ENCODE measurements at regions not wholly inside any gene's neighbourhood (a gene's known extent, or its start where the extent isn't known, plus 50 kb on each side); places are given as distances from the start of the nearest gene placed in this dataset.
"Not testable (repeated sequence)": the region's sequence is repeated elsewhere in the genome, so short reads cannot be mapped to it uniquely, and the experiment has no call there.

GRCh38 chr6:87757792-87758191 is 55.8 kb upstream of the AKIRIN2 start:
- no peak for DNase-seq (ENCODE audit: low read depth)
- no peak for TF ChIP-seq CTCF (IDR thresholded peaks at IDR 0.05; ENCODE audit: low read length, missing control alignments)
- no peak overlapping the region for H3K4me3 ChIP-seq (replicated peaks; ENCODE audit: low read depth, low read length)

GRCh38 chr6:87756858-87757257 is 54.8 kb upstream of the AKIRIN2 start:
- no peak overlapping the region for H3K4me3 ChIP-seq (replicated peaks; ENCODE audit: low read depth, low read length)
- no peak for TF ChIP-seq CTCF (IDR thresholded peaks at IDR 0.05; ENCODE audit: low read length, missing control alignments)
- DNase-seq (ENCODE audit: low read depth), result peak; percentile 78

- no peak overlapping the region for H3K4me3 ChIP-seq (replicated peaks; ENCODE audit: low read depth, low read length)
- DNase-seq (ENCODE audit: low read depth), result peak; percentile 25
- no peak for TF ChIP-seq CTCF (IDR thresholded peaks at IDR 0.05; ENCODE audit: low read length, missing control alignments)
Measured at GRCh38 chr6:87755708-87756671, 54.0 kb upstream of the AKIRIN2 start.

- TF ChIP-seq CTCF (IDR thresholded peaks at IDR 0.05; ENCODE audit: low read length, missing control alignments), result no peak
- DNase-seq (ENCODE audit: low read depth), result no peak
- H3K4me3 ChIP-seq (replicated peaks; ENCODE audit: low read depth, low read length), result no peak overlapping the region
Measured at GRCh38 chr6:87754828-87755227, 52.8 kb upstream of the AKIRIN2 start.

- no peak for TF ChIP-seq CTCF (IDR thresholded peaks at IDR 0.05; ENCODE audit: low read length, missing control alignments)
- no peak overlapping the region for H3K4me3 ChIP-seq (replicated peaks; ENCODE audit: low read depth, low read length)
- no peak for DNase-seq (ENCODE audit: low read depth)
Measured at GRCh38 chr6:87753131-87753685, 51.2 kb upstream of the AKIRIN2 start.

GRCh38 chr6:87752503-87752902 is 50.5 kb upstream of the AKIRIN2 start:
- H3K4me3 ChIP-seq (replicated peaks; ENCODE audit: low read depth, low read length); DNase-seq (ENCODE audit: low read depth): not testable (repeated sequence)

Data from fibroblast of pulmonary artery (primary cell).